HTR-8/SVneo (cell line): ENCODE measurements at regions not wholly inside any gene's neighbourhood (a gene's known extent, or its start where the extent isn't known, plus 50 kb on each side); places are given as distances from the start of the nearest gene placed in this dataset.
"Not testable (repeated sequence)": the region's sequence is repeated elsewhere in the genome, so short reads cannot be mapped to it uniquely, and the experiment has no call there.

Experiments used
- DNase-seq: peaks from one replicate; pipeline ENCODE4 v3.0.0; 2011; ENCODE audit warnings: low spot score, mixed read lengths; ENCODE audit not compliant: insufficient read length
- FAIRE-seq: peaks from 2 replicates; lab custom pipeline; 2011; peaks lifted over from hg19 to GRCh38; lab: Jason Lieb, UNC

DNA sequence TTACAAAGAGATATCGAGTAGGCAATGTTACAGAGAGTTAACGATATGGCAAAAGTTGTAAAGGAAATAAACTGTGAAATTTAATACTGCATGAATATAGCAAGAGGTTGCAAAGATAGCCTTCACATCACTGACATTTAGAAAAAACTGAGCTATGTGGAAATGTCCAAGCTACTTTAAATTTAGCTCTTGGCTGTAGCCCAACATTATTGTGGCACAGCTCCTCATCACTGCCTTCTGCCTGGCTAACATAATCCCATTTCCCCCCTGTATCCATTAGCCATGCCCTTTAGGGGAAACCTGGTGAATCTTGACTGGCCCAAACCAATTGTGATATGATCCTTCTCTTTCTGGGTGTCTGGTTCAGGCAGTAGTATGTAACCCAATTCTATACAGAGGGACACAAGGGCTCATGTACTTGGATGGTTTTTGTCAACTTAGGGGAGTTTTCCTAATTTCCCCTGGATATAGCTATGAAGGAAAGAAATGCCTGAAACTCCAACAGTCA, 115.4 kb downstream of the PFDN4 start:
- peak; percentile 64 for FAIRE-seq

DNA sequence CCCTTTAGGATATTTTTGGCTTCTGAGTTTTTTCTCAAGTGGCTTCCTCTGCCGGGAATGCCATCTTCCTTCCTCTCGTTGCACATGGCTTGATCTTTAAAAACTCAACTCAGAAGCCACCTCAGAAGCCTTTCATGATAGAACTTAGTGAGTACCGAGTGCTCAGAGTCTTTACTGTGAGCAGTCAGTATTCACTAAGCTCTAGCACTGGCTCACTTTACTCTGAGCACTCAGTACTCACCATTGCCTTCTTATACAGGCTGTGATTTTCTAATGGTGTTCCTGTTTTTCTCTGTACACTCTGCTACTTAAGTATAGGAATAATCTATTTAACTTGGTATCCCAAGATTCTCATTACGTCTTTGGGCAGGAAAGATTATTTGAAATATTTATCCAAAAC, 116.2 kb downstream of the PFDN4 start:
- no peak for DNase-seq
- FAIRE-seq, result no peak

More for the DNA sequence above, 115.4 kb downstream of the PFDN4 start:
- DNase-seq, result no peak

DNA sequence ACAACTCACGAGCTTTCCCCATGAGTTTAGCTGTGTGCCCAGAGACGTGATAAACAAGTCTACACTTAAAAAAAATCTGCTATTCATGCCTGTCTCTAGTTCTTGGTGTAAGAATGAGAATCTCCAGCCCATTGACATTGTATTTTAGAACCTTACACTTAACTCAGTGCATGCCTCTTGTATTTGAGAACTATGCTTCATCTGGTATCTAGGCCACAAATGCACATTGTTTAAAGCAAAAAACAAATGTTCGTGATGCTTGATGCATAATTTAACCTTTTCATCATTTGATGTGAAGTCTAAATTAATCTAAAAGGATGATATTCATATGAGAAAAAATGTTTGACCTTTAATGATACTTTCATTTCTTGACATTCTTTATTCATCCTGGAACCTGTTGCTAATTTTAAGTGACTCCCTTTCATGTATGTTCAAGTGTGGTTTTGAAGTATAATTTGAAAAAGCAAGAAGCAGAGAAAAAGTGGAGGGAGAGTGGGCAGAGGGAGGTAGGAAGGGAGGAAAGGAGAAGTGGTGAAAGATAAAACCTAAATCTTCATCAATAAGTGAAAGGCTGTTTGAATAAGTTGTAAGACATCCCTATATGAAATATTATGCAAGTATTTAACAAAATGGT, 116.9 kb downstream of the PFDN4 start:
- peak; percentile 9 for FAIRE-seq

DNA sequence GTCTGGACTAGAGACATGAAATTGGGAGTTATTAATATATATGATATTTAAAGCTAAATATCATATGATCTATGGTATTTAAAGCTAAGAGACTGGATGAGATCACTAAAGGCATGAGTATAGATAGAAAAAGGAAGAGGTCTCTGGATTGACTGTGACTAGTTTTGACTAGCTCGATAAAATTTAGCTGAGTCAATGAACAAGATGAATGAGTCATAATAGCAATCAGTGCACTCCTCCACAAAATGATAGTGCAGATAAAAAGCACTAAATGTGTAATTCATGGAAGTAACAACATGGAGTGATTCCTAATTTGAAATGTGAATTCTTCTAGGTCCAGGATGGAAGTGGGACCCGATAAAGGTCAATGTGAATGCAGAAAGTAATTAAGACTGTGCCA, 127.4 kb downstream of the PFDN4 start:
- DNase-seq (no peak), FAIRE-seq (peak; percentile 4)

More for the DNA sequence above, 116.9 kb downstream of the PFDN4 start:
- DNase-seq, result no peak

DNA sequence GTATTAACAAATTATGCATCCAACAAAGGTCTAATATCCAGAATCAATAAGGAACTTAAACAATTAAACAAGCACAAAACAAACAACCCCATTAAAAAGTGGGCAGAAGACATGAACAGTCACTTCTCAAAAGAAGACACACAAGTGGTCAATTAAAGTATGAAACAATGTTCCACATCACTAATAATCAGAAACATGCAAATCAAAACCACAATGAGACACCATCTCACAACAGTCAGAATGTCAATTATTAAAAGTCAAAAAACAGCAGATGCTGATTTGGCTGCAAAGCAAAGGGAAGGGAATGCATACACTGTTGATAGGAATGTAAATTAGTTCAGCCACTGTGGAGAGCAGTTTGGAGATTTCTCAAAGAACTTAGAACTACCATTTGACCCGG, 129.3 kb downstream of the PFDN4 start:
- FAIRE-seq, result no peak
- DNase-seq, result no peak

DNA sequence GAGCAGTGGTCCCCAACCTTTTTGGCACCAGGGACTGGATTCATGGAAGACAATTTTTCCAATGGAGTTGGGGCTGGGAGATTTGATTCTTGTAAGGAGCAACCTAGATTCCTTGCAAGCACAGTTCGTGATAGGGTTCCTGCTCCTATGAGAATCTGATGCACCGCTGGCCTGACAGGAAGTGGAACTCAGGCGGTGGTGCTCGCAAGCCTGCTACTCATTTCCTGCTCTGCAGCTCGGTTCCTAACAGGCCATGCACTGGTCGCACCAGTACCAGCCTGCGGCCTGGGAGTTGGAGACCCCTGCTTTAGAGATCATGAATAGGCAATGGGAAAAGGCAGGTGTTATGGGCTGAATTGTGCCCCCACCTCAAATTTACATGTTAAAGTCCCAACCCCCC, 131.2 kb downstream of the PFDN4 start:
- DNase-seq (no peak), FAIRE-seq (peak; percentile 31)

DNA sequence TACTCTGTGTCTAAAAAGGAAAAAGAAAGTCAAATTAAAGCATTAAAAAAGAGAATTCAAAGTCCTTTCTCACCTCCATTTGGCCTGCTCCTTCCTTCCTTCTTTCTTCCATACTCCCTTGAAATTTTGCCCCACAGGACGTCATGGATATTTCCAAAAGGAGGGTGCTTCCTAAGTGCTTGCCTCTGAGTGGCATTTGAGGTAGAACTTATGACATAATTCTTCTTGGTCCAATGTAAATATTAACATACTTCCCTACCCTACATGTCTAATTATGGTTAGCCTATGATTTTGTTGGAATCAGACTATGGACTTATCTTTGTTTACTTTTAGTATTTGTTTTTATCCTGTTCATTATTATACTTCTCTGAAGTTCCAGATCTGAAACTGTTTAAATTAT, 132.3 kb downstream of the PFDN4 start:
- FAIRE-seq, result no peak
- no peak for DNase-seq

DNA sequence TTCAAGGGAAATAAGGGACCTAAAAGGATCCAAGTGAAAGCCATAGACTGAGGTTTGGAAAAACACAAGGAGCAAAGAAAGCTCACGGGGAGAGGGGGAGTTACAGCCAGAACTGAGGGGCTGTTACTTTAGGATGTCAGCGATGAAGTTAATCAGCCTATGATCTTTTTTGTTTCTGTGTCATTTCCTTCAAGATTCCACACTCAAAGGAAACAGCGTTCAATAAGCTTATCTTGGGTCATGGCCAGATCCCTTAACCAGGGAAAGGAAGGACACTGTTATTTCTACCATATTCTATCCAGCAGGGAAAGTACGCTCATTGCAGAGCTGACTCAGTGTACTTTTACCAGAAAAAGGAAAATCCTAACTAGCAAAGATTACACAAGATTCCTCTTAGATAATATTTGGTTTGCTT, 132.8 kb downstream of the PFDN4 start:
- FAIRE-seq, result no peak
- no peak for DNase-seq

DNA sequence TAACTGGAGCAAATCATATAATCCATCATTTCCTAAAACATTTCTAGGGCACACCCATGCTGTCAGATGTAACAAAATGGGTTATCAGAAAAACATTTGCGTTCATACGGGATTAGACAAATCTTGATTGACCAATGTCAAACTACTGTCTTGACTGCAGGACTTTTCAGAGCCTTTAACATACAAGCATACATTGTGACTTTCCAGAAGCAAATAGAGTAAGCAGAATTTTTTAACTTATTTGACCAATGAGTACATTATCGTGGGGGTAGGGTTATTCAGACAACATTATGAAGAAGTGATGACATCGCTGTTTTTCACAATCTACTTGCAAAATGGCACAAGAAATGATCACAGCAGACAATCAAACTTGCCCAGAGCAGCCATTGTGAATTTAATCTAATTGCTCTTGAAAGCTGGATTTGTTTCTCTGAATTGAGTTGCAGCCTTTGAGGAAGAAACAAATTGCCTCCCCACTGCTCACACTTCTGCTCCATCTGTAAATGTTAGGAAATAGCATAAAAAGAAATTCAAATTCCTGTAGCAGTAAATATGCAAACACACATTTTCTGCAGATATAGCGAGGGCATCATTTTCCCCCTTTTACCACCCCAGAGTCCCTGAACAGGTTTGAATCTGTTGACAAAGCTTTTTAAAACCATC, 133.0 kb upstream of the DOK5 start:
- DNase-seq, result no peak
- FAIRE-seq, result no peak

DNA sequence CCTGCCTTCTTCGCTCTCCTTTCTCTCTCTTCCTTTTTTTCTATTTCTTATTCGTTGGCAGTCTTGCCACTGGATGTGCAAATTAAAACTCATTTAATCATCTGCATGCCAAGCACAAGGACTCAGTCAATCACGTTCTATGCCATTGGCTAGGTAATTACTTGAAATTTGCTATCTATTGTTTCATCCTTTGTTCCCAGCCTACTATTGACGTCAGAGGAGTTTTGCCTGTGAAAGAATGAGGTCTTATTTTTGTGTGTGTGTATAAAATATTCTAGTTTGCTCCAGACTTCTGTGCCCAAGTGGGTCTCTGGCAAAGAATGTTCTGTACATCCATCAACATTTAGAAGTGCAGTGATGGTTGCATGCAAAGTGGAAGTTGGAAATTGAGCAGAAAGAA, 132.3 kb upstream of the DOK5 start:
- FAIRE-seq (no peak), DNase-seq (no peak)

DNA sequence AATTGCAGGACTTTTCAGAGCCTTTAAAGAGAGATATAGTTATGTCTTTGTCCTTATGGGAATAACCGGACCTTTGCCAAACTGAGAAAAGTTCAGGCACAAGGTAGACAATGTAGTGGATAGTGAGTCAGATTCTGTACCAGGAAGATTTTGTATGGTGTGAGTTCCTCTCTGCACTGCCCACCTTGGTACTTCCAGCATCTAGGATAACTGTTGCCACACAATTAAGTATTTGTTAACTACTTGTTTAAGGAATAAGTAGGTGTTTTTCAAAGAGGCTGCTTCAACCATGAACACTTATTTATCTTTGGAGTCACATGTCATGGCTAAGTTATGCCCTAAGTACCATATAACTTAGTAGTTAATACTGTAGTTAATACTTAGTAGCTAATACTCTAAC, 131.8 kb upstream of the DOK5 start:
- FAIRE-seq, result peak; percentile 67
- DNase-seq, result no peak

DNA sequence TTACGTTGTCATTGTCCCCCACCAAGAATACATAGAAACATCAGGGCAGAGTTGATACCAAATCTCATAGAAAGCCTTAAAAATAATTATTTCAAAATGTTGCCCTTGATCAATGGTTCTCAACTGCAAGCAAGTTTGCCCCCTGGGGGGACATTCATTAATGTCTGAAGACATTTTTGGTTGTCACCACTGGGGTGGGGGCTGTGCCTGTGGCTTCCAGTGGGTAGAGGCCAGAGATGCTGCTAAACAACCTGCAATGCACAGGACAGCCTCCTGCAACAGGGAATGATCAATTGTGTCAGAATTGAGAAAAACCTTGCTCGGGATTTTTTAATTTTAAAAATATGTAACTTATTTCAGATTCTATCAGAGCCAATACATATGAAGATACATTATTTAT, 130.6 kb upstream of the DOK5 start:
- DNase-seq (no peak), FAIRE-seq (no peak)

DNA sequence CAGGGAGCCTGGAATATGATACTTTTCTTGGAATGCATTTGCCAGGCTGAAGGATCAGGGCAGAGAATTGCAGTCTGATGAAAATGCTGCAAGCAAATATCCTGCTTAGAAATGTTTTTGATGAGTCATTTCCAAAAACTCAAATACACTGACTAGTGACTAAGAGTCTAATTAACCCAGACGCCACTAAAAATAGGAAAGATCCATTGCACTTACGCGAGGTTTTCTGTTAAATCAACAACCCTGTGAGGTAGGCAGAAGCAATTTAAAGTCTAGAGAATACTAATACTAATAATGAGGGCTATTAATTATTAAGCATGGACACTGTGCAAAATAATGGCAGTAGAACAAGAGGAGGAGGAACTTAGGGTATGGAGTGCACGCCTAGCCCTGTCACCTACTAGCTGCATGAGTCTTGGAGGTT, 130.1 kb upstream of the DOK5 start:
- FAIRE-seq, result no peak
- DNase-seq, result no peak

DNA sequence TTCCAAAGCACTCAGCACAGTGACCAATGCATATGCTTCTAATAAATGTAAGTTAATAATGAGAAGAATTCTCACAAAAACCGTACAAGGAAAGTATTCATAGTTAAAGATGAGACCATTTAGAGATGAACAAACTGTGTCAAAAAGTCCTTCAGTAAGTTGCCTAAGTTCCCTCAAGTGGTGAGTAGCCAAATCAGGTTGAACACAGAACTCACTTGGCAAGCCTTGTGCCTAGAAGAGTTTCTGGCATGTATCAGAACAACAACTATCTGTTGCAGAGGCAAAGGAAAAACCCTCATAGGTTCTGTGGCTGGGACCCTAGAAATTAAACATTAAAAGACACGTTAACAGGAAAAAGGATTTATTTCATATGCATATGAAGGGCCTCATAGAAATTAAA, 129.6 kb upstream of the DOK5 start:
- DNase-seq (no peak), FAIRE-seq (no peak)

DNA sequence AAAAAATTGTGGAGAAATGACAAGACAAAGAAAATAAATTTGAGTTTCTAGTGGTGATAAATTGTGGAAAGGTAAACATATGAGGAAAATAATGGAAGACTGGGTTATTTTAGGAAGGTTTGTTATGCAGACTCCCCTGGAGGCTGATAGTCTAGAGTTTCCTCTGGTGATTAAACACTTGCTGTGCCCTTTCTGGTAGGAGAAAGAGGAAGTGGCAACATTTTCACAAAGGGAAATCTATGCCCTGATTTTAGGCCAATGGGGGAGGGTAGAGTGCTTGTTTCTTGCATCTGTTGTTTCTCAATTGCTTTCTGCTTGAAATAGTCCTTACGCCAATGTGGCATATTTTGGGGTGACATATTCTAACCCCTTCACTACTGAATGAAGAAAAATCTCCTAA, 129.1 kb upstream of the DOK5 start:
- FAIRE-seq (no peak), DNase-seq (no peak)

DNA sequence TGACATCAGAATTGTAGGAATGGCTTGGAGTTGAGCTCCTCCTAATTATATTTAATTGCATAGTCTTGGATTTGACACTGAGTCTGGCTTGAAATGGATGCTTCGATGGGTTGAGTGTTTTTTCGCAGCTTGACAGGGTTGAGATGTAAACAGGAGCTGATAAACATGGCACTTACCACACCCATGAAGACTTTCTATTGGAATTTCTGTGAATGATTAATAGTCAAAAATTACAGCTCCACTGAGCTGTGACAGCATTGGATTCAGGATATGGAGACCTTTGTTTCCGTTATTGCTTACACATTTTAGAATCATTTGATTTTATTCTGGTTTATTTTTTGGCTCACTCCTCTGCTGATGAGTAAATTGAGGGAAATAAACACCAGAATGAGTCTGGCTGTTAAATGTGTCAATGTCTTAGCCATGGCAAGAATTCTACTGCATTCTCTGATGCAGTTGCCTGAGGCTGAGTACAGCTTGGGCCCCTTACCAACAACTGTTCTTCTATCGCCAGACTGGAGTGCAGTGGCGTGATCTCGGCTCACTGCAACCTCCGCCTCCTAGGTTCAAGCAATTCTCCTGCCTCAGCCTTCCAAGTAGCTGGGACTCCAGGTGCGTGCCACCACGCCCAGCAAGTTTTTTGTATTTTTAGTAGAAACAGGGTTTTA, 128.1 kb upstream of the DOK5 start:
- FAIRE-seq, result no peak

DNA sequence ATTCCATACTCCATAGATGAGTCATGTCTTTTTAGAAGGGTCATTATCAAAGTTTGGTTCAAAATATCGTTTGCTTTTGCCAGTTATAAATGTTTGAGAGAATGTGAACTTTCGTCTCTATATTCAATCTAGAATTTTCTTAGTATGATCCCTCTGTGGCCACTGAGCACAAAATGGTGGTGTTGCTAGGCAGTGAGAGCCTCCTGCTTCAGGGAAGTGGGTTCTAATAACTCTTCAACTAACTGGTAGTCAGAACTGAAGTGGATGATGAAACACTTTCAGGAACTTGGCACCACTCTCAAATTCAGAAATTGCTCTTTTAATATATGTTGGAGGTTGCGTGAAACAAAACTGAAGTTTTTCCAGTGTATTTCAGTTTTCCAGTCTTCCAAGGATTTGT, 125.0 kb upstream of the DOK5 start:
- FAIRE-seq (no peak), DNase-seq (no peak)

More for the DNA sequence above, 128.1 kb upstream of the DOK5 start:
- no peak for DNase-seq

DNA sequence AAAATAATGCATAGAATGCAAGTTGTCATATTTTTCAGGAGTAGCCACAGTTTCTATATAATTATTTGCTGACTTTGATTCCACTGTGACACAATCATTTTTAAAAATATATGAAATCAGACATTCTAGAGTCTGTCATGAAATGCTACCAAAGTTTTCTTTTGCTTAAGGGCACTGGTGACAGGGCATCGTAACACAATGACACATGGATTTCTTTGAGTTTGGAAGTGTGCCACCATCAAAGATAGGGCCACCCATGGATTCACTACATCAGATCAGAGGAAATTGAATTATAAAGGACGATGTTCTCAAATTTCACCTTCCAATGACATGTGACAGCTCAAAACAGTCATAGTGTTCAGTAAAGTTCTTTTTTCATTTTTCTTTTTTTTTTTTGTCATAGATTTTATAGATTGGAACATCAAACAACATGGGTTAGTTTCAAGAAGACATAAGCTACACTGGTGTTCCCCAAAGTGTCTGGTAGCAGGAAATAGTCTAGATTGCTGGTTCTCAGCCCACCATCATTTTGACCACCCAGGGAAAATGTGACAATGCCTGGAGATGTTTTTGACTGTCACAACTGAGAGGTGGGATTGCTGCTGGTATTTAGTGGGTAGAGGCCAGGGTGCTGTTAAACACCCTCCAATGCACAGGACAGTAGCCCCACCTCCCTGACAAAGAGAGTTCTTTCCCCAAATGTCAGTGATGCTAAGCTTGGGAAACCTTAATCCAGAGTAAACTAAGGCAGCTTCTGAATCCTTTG, 123.8 kb upstream of the DOK5 start:
- no peak for DNase-seq
- FAIRE-seq, result peak; percentile 16

DNA sequence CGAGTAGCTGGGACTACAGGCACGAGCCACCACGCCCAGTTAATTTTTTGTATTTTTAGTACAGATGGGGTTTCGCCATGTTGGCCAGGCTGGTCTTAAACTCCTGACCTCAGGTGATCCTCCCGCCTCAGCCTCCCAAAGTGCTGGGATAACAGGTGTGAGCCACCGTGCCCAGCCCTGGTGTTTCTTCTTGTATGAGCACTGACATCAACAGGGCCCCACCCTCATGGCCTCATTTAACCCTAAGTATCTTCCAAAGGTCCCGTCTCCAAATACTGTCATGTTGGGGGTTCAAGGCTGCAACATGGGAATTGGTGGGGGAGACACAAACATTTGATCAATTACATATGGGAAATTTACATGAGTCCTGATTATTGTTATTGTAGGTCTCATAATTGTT, 122.9 kb upstream of the DOK5 start:
- FAIRE-seq, DNase-seq: not testable (repeated sequence)

DNA sequence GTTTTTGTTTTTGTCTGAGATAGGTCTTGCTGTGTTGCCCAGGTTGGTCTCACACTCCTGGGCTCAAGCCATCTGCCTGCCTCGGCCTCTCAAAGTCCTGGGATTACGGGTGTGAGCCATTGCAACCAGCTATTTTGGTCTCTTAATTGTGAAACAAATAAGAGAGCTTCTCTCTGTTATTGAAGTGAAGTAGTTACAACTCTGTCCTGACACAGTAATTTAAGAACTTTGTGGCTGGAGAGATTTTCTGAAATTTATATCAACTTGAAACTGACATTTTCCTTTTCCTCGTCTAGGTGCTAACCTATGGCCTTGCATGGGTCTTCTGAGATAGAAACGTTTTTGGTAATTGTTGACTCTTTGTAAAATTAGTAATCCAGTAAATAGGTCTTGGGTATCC, 122.1 kb upstream of the DOK5 start:
- no peak for DNase-seq
- FAIRE-seq, result peak; percentile 38
